Ascending aorta (tissue), 2 donors: ENCODE measurements at regions not wholly inside any gene's neighbourhood (a gene's known extent, or its start where the extent isn't known, plus 50 kb on each side); places are given as distances from the start of the nearest gene placed in this dataset.

ENCODE experiments used
- DNase-seq, 2 donors: peaks; one replicate each; pipeline ENCODE4 v3.0.0-alpha.2; 2019; ENCODE audit warnings: low spot score in 2 of 2
- H3K27ac ChIP-seq, 2 donors: fragments of 200-600 bp; sonication (generic); one replicate each; pipeline ENCODE4 v1.5.1; 2016 to 2017; ENCODE audit warnings: mild to moderate bottlenecking in 1 of 2
- H3K27me3 ChIP-seq: fragments of 200-600 bp; sonication (generic); one replicate; pipeline ENCODE4 v1.5.1; 2017
- H3K36me3 ChIP-seq, 2 donors: fragments of 200-600 bp; sonication (generic); one replicate each; pipeline ENCODE4 v1.5.1; 2016
- H3K4me1 ChIP-seq, 2 donors: fragments of 200-600 bp; sonication (generic); one replicate each; pipeline ENCODE4 v1.5.1; 2016 to 2017; ENCODE audit warnings: mild to moderate bottlenecking in 1 of 2
- H3K4me3 ChIP-seq, 2 donors: fragments of 200-600 bp; sonication (generic); one replicate each; pipeline ENCODE4 v1.5.1; 2016 to 2017; ENCODE audit warnings: mild to moderate bottlenecking in 1 of 2
- H3K9me3 ChIP-seq, 2 donors: fragments of 200-600 bp; sonication (generic); one replicate each; pipeline ENCODE4 v1.5.1; 2016
- intact Hi-C: fragments of 100-400 bp; cut with DNase I; formaldehyde crosslinking; loops from one replicate; pipeline ENCODE4 v1.15.1; 2023
- TF ChIP-seq, protein P1 (sequence below), 3 experiments: fragments of 200-600 bp in 2 of 3; fragments of 450-650 bp in 1 of 3; sonication (generic) in 2 of 3; IDR thresholded peaks; one replicate each; pipeline ENCODE4 v1.5.1; 2016 to 2019; ENCODE audit warnings: antibody characterized with exemption in 3 of 3, mild to moderate bottlenecking in 1 of 3, moderate library complexity in 1 of 3

DNA sequence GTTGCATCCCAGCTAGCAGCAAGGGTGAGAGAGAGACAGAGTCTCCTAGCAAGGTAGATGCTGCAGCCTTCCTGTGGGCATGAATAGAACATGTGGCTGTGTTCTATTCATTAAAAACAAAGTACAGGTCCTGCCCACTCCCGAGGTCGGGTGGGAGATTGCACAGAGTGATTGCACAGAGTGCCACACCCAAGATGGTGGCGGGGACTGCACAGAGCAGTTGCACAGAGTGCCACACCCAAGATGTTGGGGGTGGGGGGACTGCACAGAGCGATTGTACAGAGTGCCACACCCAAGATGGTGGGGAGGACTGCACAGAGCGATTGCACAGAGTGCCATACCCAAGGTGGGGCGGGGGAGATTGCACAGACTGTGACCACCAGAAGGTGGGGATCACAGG is 410.8 kb upstream of the EEF2KMT start:
- H3K4me1 ChIP-seq, result no peaks in the 10 kb centered on the region
- H3K9me3 ChIP-seq, result no peaks in the 10 kb centered on the region
- no peak for DNase-seq
- no peak overlapping the region for H3K27ac ChIP-seq
- intact Hi-C loops, result no loop called here
- no peak overlapping the region for H3K4me3 ChIP-seq
- TF ChIP-seq, protein P1, sequence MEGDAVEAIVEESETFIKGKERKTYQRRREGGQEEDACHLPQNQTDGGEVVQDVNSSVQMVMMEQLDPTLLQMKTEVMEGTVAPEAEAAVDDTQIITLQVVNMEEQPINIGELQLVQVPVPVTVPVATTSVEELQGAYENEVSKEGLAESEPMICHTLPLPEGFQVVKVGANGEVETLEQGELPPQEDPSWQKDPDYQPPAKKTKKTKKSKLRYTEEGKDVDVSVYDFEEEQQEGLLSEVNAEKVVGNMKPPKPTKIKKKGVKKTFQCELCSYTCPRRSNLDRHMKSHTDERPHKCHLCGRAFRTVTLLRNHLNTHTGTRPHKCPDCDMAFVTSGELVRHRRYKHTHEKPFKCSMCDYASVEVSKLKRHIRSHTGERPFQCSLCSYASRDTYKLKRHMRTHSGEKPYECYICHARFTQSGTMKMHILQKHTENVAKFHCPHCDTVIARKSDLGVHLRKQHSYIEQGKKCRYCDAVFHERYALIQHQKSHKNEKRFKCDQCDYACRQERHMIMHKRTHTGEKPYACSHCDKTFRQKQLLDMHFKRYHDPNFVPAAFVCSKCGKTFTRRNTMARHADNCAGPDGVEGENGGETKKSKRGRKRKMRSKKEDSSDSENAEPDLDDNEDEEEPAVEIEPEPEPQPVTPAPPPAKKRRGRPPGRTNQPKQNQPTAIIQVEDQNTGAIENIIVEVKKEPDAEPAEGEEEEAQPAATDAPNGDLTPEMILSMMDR (IDR thresholded peaks at IDR 0.05), result no peak
- no peaks in the 10 kb centered on the region for H3K36me3 ChIP-seq
- H3K27me3 ChIP-seq, result no peaks in the 10 kb centered on the region

DNA sequence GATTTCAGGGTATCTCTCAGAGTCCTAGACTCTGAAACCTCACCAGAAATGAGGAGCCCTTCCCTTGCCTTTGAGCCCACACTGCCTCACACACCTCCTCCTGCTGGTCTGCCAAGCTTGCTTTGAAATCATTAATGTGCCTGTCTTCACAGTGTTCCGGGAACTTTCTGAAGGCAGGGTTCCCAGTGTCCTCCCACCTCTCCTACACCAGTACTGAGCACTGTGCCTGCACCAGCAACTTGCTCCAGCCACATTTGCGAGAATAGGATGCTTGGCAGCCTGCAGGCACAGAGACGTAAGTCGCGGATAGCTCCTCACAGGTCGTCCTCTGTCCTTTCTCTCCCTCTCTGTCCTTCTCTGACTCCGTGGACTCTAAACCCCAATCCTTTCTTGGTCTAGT is 408.4 kb upstream of the EEF2KMT start:
- DNase-seq, result no peak
- Histone ChIP-seq H3K27ac (no peak overlapping the region), H3K9me3 (no peaks in the 10 kb centered on the region), H3K27me3 (no peaks in the 10 kb centered on the region), H3K4me1 (no peaks in the 10 kb centered on the region), H3K36me3 (no peaks in the 10 kb centered on the region), H3K4me3 (no peak overlapping the region)
- TF ChIP-seq, protein P1 (IDR thresholded peaks at IDR 0.05), result no peak
- intact Hi-C loops, result no loop called here

DNA sequence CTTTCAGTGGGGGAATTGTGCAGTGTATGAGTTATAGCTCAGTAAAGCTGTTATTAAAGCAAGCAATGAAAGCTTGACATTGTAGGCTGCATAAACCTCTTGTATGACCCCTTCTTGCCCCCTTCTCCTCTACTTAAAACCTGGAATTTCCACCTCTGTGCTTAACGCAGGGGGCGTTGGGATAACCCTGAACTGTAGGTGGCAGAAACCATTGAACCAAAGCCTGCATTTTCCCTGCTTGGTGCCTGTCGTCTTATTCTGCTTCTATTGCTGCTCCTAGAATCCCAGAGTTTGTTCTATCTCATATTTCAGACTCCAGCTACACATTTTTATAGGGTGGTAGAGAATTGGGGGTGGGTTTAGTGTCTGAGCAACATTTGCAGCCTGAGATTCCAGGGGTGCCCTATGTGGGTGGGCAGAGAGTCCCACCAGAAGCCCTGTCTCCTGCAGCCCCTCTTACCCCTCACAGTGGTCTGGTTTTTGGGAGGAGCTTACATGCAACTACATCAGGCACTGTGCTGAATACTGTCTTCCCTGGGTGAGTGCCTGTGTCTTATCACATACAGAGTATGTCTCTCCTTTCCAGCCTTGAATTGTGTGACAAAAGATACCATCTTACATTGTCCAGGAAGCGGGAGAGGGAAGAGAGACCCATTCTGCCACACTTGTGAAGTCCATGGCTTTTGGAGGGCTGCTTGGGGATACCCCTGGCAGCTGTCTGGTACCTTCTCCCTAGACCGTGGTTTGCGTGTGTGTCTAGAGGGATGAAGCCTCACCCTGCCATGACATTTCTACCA is 407.7 kb upstream of the EEF2KMT start:
- TF ChIP-seq, protein P1 (IDR thresholded peaks at IDR 0.05), result no peak
- intact Hi-C loops, result no loop called here

DNA sequence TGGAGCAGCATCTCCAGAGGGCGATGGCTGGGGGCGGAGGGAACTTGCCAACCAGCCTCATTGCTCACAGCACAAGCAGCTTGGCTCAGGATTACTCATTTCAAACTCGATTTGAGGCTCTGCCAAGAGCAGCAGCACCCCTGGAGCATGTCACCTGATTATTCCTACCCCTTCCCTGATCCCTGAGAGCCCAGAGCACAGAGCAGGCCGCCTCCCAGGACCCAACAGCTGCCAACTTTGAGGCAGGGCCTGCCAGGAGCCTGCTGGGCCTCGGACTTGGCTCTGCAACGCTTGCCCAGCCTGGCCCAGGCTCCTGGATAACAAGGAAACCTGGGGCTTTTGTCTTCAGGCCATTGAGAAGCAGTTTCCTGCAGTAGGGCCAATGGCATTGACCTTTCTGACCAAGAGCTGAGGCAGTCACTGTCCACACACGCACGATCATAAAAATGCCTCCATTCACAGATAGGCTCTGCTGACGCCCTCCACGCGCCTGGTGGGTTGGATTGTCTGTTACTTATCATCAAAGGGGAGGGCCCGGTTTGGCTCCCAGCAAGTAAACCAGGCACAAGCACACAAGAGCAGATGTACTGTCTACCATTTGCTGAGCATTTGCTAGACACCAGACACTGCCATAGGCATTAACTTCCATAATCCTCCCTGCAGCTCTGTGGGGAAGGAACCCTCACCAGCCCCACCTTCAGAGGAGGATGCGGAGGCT is 406.6 kb upstream of the EEF2KMT start:
- Histone ChIP-seq H3K4me1 (no peaks in the 10 kb centered on the region), H3K27ac (no peak overlapping the region), H3K4me3 (no peak overlapping the region), H3K9me3 (no peaks in the 10 kb centered on the region), H3K27me3 (no peaks in the 10 kb centered on the region), H3K36me3 (no peaks in the 10 kb centered on the region)
- DNase-seq, result no peak
- intact Hi-C loops, result no loop called here
- TF ChIP-seq, protein P1 (IDR thresholded peaks at IDR 0.05), result no peak

More for the DNA sequence above, 407.7 kb upstream of the EEF2KMT start:
- Histone ChIP-seq H3K27me3 (no peaks in the 10 kb centered on the region), H3K4me3 (no peak overlapping the region), H3K36me3 (no peaks in the 10 kb centered on the region), H3K27ac (no peak overlapping the region), H3K4me1 (no peaks in the 10 kb centered on the region), H3K9me3 (no peaks in the 10 kb centered on the region)
- DNase-seq, result no peak

DNA sequence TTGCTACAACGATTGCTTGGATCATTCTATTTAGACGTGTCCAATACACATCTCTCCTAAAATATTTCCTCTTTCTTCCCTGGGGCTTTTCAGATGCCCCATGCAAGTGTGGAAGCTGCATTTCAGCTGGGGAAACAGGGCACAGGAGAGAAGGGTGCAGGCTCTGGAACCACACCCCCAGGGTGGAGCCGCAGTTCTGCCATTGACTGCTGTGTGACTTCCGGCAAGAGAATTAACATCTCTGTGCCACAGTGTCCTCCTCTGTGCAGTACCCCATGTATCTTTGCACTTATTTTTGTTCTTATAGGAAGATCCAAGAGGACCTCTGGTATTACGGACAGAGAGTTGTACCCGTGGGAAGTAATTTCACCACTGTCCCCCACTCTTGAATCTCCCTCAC is 405.3 kb upstream of the EEF2KMT start:
- no peaks in the 10 kb centered on the region for H3K36me3 ChIP-seq
- H3K27ac ChIP-seq, result no peak overlapping the region
- DNase-seq, result no peak
- TF ChIP-seq, protein P1 (IDR thresholded peaks at IDR 0.05), result no peak
- H3K4me1 ChIP-seq, result no peaks in the 10 kb centered on the region
- intact Hi-C loops, result no loop called here
- no peak overlapping the region for H3K4me3 ChIP-seq
- no peaks in the 10 kb centered on the region for H3K27me3 ChIP-seq
- no peaks in the 10 kb centered on the region for H3K9me3 ChIP-seq
